ENCODE measurements at regions not wholly inside any gene's neighbourhood (a gene's known extent, or its start where the extent isn't known, plus 50 kb on each side); places are given as distances from the start of the nearest gene placed in this dataset.

- Histone ChIP-seq H3K9me2 (replicated peaks; ENCODE audit: low read depth, low read length) (no peaks in the 10 kb centered on the region), H3F3A (ENCODE audit: low read depth) (no peaks in the 10 kb centered on the region), H3K4me2 (ENCODE audit: low read depth, low read length, poor library complexity, severe bottlenecking) (no peak overlapping the region), H3K9ac (ENCODE audit: low read depth, low read length, poor library complexity, severe bottlenecking) (no peak overlapping the region), H3K4me1 (ENCODE audit: insufficient read depth, low read length, poor library complexity, severe bottlenecking) (peaks cover 24% of the 10 kb centered on the region), H3K9me3 (ENCODE audit: insufficient read depth, low read depth, low read length) (no peaks in the 10 kb centered on the region), H3K36me3 (ENCODE audit: insufficient read depth, low read length) (no peaks in the 10 kb centered on the region), H3K79me2 (ENCODE audit: insufficient read depth, low read length) (no peaks in the 10 kb centered on the region), H4K20me1 (ENCODE audit: insufficient read depth, low read length, poor library complexity, severe bottlenecking) (no peaks in the 10 kb centered on the region), H2AFZ (ENCODE audit: low read length) (no peak overlapping the region), H3K27me3 (ENCODE audit: insufficient read depth, low read length, poor library complexity, severe bottlenecking) (no peaks in the 10 kb centered on the region), H3K4me3 (ENCODE audit: low read length, poor library complexity, severe bottlenecking) (no peak overlapping the region)
- no peak for TF ChIP-seq CTCF (conservative IDR thresholded peaks at IDR 0.05; ENCODE audit: low read length)
- no peak for TF ChIP-seq EZH2phosphoT487 (IDR thresholded peaks at IDR 0.05; ENCODE audit: borderline replicate concordance)
These were observed 145.2 kb downstream of the ZFP36L2 start for GRCh38 chr2:43081131-43081765.

- no peaks in the 10 kb centered on the region for H3K79me2 ChIP-seq (ENCODE audit: insufficient read depth, low read length)
- TF ChIP-seq CTCF (conservative IDR thresholded peaks at IDR 0.05; ENCODE audit: low read length) (no peak), EZH2phosphoT487 (IDR thresholded peaks at IDR 0.05; ENCODE audit: borderline replicate concordance) (no peak)
- no peak overlapping the region for H3K4me2 ChIP-seq (ENCODE audit: low read depth, low read length, poor library complexity, severe bottlenecking)
- H3F3A ChIP-seq (ENCODE audit: low read depth), result no peaks in the 10 kb centered on the region
- no peak overlapping the region for H3K4me3 ChIP-seq (ENCODE audit: low read length, poor library complexity, severe bottlenecking)
- no peak overlapping the region for H2AFZ ChIP-seq (ENCODE audit: low read length)
- H3K36me3 ChIP-seq (ENCODE audit: insufficient read depth, low read length), result no peaks in the 10 kb centered on the region
- peaks cover 24% of the 10 kb centered on the region for H3K4me1 ChIP-seq (ENCODE audit: insufficient read depth, low read length, poor library complexity, severe bottlenecking)
- no peak overlapping the region for H3K9ac ChIP-seq (ENCODE audit: low read depth, low read length, poor library complexity, severe bottlenecking)
- no peaks in the 10 kb centered on the region for H3K9me3 ChIP-seq (ENCODE audit: insufficient read depth, low read depth, low read length)
- no peaks in the 10 kb centered on the region for H4K20me1 ChIP-seq (ENCODE audit: insufficient read depth, low read length, poor library complexity, severe bottlenecking)
- H3K9me2 ChIP-seq (replicated peaks; ENCODE audit: low read depth, low read length), result no peaks in the 10 kb centered on the region
- H3K27me3 ChIP-seq (ENCODE audit: insufficient read depth, low read length, poor library complexity, severe bottlenecking), result no peaks in the 10 kb centered on the region
These were observed 145.8 kb downstream of the ZFP36L2 start for GRCh38 chr2:43080571-43081021.

- H4K20me1 ChIP-seq (ENCODE audit: insufficient read depth, low read length, poor library complexity, severe bottlenecking), result no peaks in the 10 kb centered on the region
- H3K79me2 ChIP-seq (ENCODE audit: insufficient read depth, low read length), result no peaks in the 10 kb centered on the region
- no peak overlapping the region for H3K9ac ChIP-seq (ENCODE audit: low read depth, low read length, poor library complexity, severe bottlenecking)
- no peaks in the 10 kb centered on the region for H3K36me3 ChIP-seq (ENCODE audit: insufficient read depth, low read length)
- H2AFZ ChIP-seq (ENCODE audit: low read length), result no peak overlapping the region
- no peak overlapping the region for H3K4me3 ChIP-seq (ENCODE audit: low read length, poor library complexity, severe bottlenecking)
- no peaks in the 10 kb centered on the region for H3F3A ChIP-seq (ENCODE audit: low read depth)
- H3K9me2 ChIP-seq (replicated peaks; ENCODE audit: low read depth, low read length), result no peaks in the 10 kb centered on the region
- H3K27me3 ChIP-seq (ENCODE audit: insufficient read depth, low read length, poor library complexity, severe bottlenecking), result no peaks in the 10 kb centered on the region
- no peaks in the 10 kb centered on the region for H3K9me3 ChIP-seq (ENCODE audit: insufficient read depth, low read depth, low read length)
- peaks cover 19% of the 10 kb centered on the region for H3K4me1 ChIP-seq (ENCODE audit: insufficient read depth, low read length, poor library complexity, severe bottlenecking)
- no peak for TF ChIP-seq CTCF (conservative IDR thresholded peaks at IDR 0.05; ENCODE audit: low read length)
- TF ChIP-seq EZH2phosphoT487 (IDR thresholded peaks at IDR 0.05; ENCODE audit: borderline replicate concordance), result no peak
- no peak overlapping the region for H3K4me2 ChIP-seq (ENCODE audit: low read depth, low read length, poor library complexity, severe bottlenecking)
These were observed 147.3 kb downstream of the ZFP36L2 start for GRCh38 chr2:43078781-43079755.

All from Loucy (cell line).